ENCODE measurements at regions not wholly inside any gene's neighbourhood (a gene's known extent, or its start where the extent isn't known, plus 50 kb on each side); places are given as distances from the start of the nearest gene placed in this dataset.
"Not testable (repeated sequence)": the region's sequence is repeated elsewhere in the genome, so short reads cannot be mapped to it uniquely, and the experiment has no call there.

- H4K20me1 ChIP-seq (replicated peaks in 1 of 2; ENCODE audit: control insufficient read depth in 1 of 2, insufficient read depth in 2 of 2, low read length in 2 of 2); H3K18ac ChIP-seq (ENCODE audit: extremely low read depth, low read length); H2AK5ac ChIP-seq (ENCODE audit: low read depth, low read length); H4K5ac ChIP-seq (ENCODE audit: insufficient read length, low read depth, low read length); H3K4ac ChIP-seq (replicated peaks; ENCODE audit: insufficient read length, low read depth, low read length); H3K27me3 ChIP-seq (replicated peaks in 1 of 4; ENCODE audit: control insufficient read depth in 3 of 4, extremely low read depth in 1 of 4, insufficient read depth in 3 of 4, low read length in 3 of 4); H2BK120ac ChIP-seq (replicated peaks; ENCODE audit: low read depth, low read length); H3K79me1 ChIP-seq (ENCODE audit: low read depth, low read length); H3K27ac ChIP-seq (ENCODE audit: low read depth, low read length); H3K9me3 ChIP-seq (ENCODE audit: insufficient read depth in 2 of 2, low read depth in 1 of 2, low read length in 1 of 2); FAIRE-seq; H3K56ac ChIP-seq (replicated peaks; ENCODE audit: insufficient read length, low read depth, low read length); H3K4me2 ChIP-seq (ENCODE audit: insufficient read depth in 1 of 2, low read depth in 2 of 2, low read length in 2 of 2); H2AFZ ChIP-seq (ENCODE audit: low read length); DNase-seq (ENCODE audit: low read depth in 1 of 2, low spot score in 2 of 2); H3K4me1 ChIP-seq (replicated peaks in 1 of 4; ENCODE audit: control insufficient read depth in 3 of 4, insufficient read depth in 4 of 4, low read length in 3 of 4); H3K79me2 ChIP-seq (ENCODE audit: control insufficient read depth in 1 of 2, insufficient read depth in 2 of 2, low read length in 2 of 2); H3K4me3 ChIP-seq (ENCODE audit: extremely low read depth in 1 of 4, insufficient read depth in 2 of 4, low read depth in 3 of 4, low read length in 4 of 4); POLR2A ChIA-PET (ENCODE audit: partially characterized antibody); H3K23me2 ChIP-seq (ENCODE audit: low read depth, low read length); H3K23ac ChIP-seq (ENCODE audit: insufficient read length); CTCF ChIA-PET (ENCODE audit: partially characterized antibody); H3K36me3 ChIP-seq (ENCODE audit: control insufficient read depth in 2 of 4, insufficient read depth in 4 of 4, low read length in 3 of 4); H2BK15ac ChIP-seq (ENCODE audit: low read length); H4K91ac ChIP-seq (replicated peaks; ENCODE audit: insufficient read length, low read length); H3K9ac ChIP-seq (replicated peaks in 1 of 4; ENCODE audit: extremely low read depth in 1 of 4, low read depth in 3 of 4, low read length in 3 of 4); H2BK12ac ChIP-seq (ENCODE audit: low read depth, low read length); H3K14ac ChIP-seq (ENCODE audit: insufficient read length); H4K8ac ChIP-seq (ENCODE audit: extremely low read depth, insufficient read depth, low read length); H2BK5ac ChIP-seq (ENCODE audit: low read depth, low read length); H2BK20ac ChIP-seq (ENCODE audit: low read length): not testable (repeated sequence)
- 96% methylated on average over 10 of the region's 10 CpGs; no CpG with 5 or more reads in 1 of the 2 experiments for WGBS, 2 experiments (ENCODE audit: extremely low coverage in 1 of 2, insufficient coverage in 1 of 2, insufficient read length in 1 of 2, insufficient replicate concordance in 2 of 2, low coverage in 1 of 2, low lambda C conversion rate in 2 of 2, missing lambda C conversion rate in 1 of 2)
Observed at GRCh38 chr5:100011160-100011559, 524.0 kb upstream of the FAM174A start.

All from H1 (cell line).